ENCODE measurements at regions not wholly inside any gene's neighbourhood (a gene's known extent, or its start where the extent isn't known, plus 50 kb on each side); places are given as distances from the start of the nearest gene placed in this dataset.

GRCh38 chr20:48257833-48258232 is 472.6 kb upstream of the SULF2 start:
- TF ChIP-seq CTCF (IDR thresholded peaks at IDR 0.05): no peak
- TF ChIP-seq EZH2 (IDR thresholded peaks at IDR 0.05): no peak
- TF ChIP-seq EZH2phosphoT487 (IDR thresholded peaks at IDR 0.05): no peak
